ENCODE measurements at regions not wholly inside any gene's neighbourhood (a gene's known extent, or its start where the extent isn't known, plus 50 kb on each side); places are given as distances from the start of the nearest gene placed in this dataset.

- Mint-ChIP-seq H3K27me3 (no peaks in the 10 kb centered on the region), H3K27ac (no peak overlapping the region), H3K36me3 (no peaks in the 10 kb centered on the region), H3K9me3 (ENCODE audit: low read depth) (no peaks in the 10 kb centered on the region), H3K4me3 (no peak overlapping the region), H3K4me1 (ENCODE audit: low read depth) (peaks cover 12% of the 10 kb centered on the region)
Observed at GRCh38 chr1:114323959-114324661, 170.4 kb upstream of the SYT6 start.

GRCh38 chr1:114322734-114323133, 169.1 kb upstream of the SYT6 start:
- H3K27ac Mint-ChIP-seq = no peak overlapping the region
- H3K36me3 Mint-ChIP-seq = no peaks in the 10 kb centered on the region
- no peak overlapping the region for H3K4me3 Mint-ChIP-seq
- no peaks in the 10 kb centered on the region for H3K27me3 Mint-ChIP-seq
- H3K4me1 Mint-ChIP-seq (ENCODE audit: low read depth) = peaks cover 7% of the 10 kb centered on the region
- H3K9me3 Mint-ChIP-seq (ENCODE audit: low read depth) = no peaks in the 10 kb centered on the region

- Mint-ChIP-seq H3K4me3 (no peak overlapping the region), H3K36me3 (no peaks in the 10 kb centered on the region), H3K4me1 (ENCODE audit: low read depth) (peaks cover 7% of the 10 kb centered on the region), H3K27me3 (no peaks in the 10 kb centered on the region), H3K27ac (no peak overlapping the region), H3K9me3 (ENCODE audit: low read depth) (no peaks in the 10 kb centered on the region)
Observed at GRCh38 chr1:114322207-114322606, 168.5 kb upstream of the SYT6 start.

GRCh38 chr1:114320586-114320985, 166.9 kb upstream of the SYT6 start:
- H3K27ac Mint-ChIP-seq = no peak overlapping the region
- H3K4me3 Mint-ChIP-seq = no peak overlapping the region
- H3K4me1 Mint-ChIP-seq (ENCODE audit: low read depth) = peaks cover 7% of the 10 kb centered on the region
- H3K9me3 Mint-ChIP-seq (ENCODE audit: low read depth) = no peaks in the 10 kb centered on the region
- no peaks in the 10 kb centered on the region for H3K36me3 Mint-ChIP-seq
- H3K27me3 Mint-ChIP-seq = no peaks in the 10 kb centered on the region

GRCh38 chr1:114319418-114319817, 165.7 kb upstream of the SYT6 start:
- Mint-ChIP-seq H3K4me3 (no peak overlapping the region), H3K36me3 (no peaks in the 10 kb centered on the region), H3K4me1 (ENCODE audit: low read depth) (peaks cover 7% of the 10 kb centered on the region), H3K9me3 (ENCODE audit: low read depth) (no peaks in the 10 kb centered on the region), H3K27me3 (no peaks in the 10 kb centered on the region), H3K27ac (no peak overlapping the region)

- no peak overlapping the region for H3K4me3 Mint-ChIP-seq
- H3K27ac Mint-ChIP-seq = no peak overlapping the region
- no peaks in the 10 kb centered on the region for H3K36me3 Mint-ChIP-seq
- H3K4me1 Mint-ChIP-seq (ENCODE audit: low read depth) = peaks cover 7% of the 10 kb centered on the region
- no peaks in the 10 kb centered on the region for H3K27me3 Mint-ChIP-seq
- no peaks in the 10 kb centered on the region for H3K9me3 Mint-ChIP-seq (ENCODE audit: low read depth)
Observed at GRCh38 chr1:114318961-114319360, 165.3 kb upstream of the SYT6 start.

- Mint-ChIP-seq H3K4me1 (ENCODE audit: low read depth) (no peaks in the 10 kb centered on the region), H3K9me3 (ENCODE audit: low read depth) (no peaks in the 10 kb centered on the region), H3K27me3 (no peaks in the 10 kb centered on the region), H3K27ac (no peak overlapping the region), H3K4me3 (no peak overlapping the region), H3K36me3 (peaks cover 4% of the 10 kb centered on the region)
Observed at GRCh38 chr1:114316204-114316603, 162.5 kb upstream of the SYT6 start.

- H3K9me3 Mint-ChIP-seq (ENCODE audit: low read depth) = no peaks in the 10 kb centered on the region
- no peaks in the 10 kb centered on the region for H3K4me1 Mint-ChIP-seq (ENCODE audit: low read depth)
- peaks cover 4% of the 10 kb centered on the region for H3K36me3 Mint-ChIP-seq
- no peaks in the 10 kb centered on the region for H3K27me3 Mint-ChIP-seq
- no peak overlapping the region for H3K27ac Mint-ChIP-seq
- no peak overlapping the region for H3K4me3 Mint-ChIP-seq
Observed at GRCh38 chr1:114315631-114316030, 162.0 kb upstream of the SYT6 start.

- Mint-ChIP-seq H3K27ac (no peak overlapping the region), H3K4me1 (ENCODE audit: low read depth) (no peaks in the 10 kb centered on the region), H3K4me3 (no peak overlapping the region), H3K36me3 (peaks cover 4% of the 10 kb centered on the region), H3K9me3 (ENCODE audit: low read depth) (no peaks in the 10 kb centered on the region), H3K27me3 (no peaks in the 10 kb centered on the region)
Observed at GRCh38 chr1:114314576-114314975, 160.9 kb upstream of the SYT6 start.

- no peak overlapping the region for H3K4me3 Mint-ChIP-seq
- H3K27ac Mint-ChIP-seq = no peak overlapping the region
- peaks cover 4% of the 10 kb centered on the region for H3K36me3 Mint-ChIP-seq
- no peaks in the 10 kb centered on the region for H3K9me3 Mint-ChIP-seq (ENCODE audit: low read depth)
- no peaks in the 10 kb centered on the region for H3K27me3 Mint-ChIP-seq
- H3K4me1 Mint-ChIP-seq (ENCODE audit: low read depth) = no peaks in the 10 kb centered on the region
Observed at GRCh38 chr1:114314098-114314497, 160.4 kb upstream of the SYT6 start.

GRCh38 chr1:114310695-114311271, 157.1 kb upstream of the SYT6 start:
- Mint-ChIP-seq H3K9me3 (ENCODE audit: low read depth) (no peaks in the 10 kb centered on the region), H3K4me3 (no peak overlapping the region), H3K27me3 (no peaks in the 10 kb centered on the region), H3K4me1 (ENCODE audit: low read depth) (no peaks in the 10 kb centered on the region), H3K27ac (no peak overlapping the region), H3K36me3 (peaks cover 4% of the 10 kb centered on the region)

GRCh38 chr1:114302821-114303220, 149.2 kb upstream of the SYT6 start:
- no peaks in the 10 kb centered on the region for H3K9me3 Mint-ChIP-seq (ENCODE audit: low read depth)
- H3K27me3 Mint-ChIP-seq = no peaks in the 10 kb centered on the region
- H3K27ac Mint-ChIP-seq = no peak overlapping the region
- peaks cover 4% of the 10 kb centered on the region for H3K4me1 Mint-ChIP-seq (ENCODE audit: low read depth)
- H3K36me3 Mint-ChIP-seq = no peaks in the 10 kb centered on the region
- H3K4me3 Mint-ChIP-seq = no peak overlapping the region

- no peak overlapping the region for H3K27ac Mint-ChIP-seq
- no peak overlapping the region for H3K4me3 Mint-ChIP-seq
- peaks cover 4% of the 10 kb centered on the region for H3K4me1 Mint-ChIP-seq (ENCODE audit: low read depth)
- H3K36me3 Mint-ChIP-seq = no peaks in the 10 kb centered on the region
- no peaks in the 10 kb centered on the region for H3K27me3 Mint-ChIP-seq
- no peaks in the 10 kb centered on the region for H3K9me3 Mint-ChIP-seq (ENCODE audit: low read depth)
Observed at GRCh38 chr1:114299331-114299975, 145.8 kb upstream of the SYT6 start.

GRCh38 chr1:114298008-114298407, 144.3 kb upstream of the SYT6 start:
- no peak overlapping the region for H3K4me3 Mint-ChIP-seq
- H3K9me3 Mint-ChIP-seq (ENCODE audit: low read depth) = no peaks in the 10 kb centered on the region
- no peak overlapping the region for H3K27ac Mint-ChIP-seq
- H3K27me3 Mint-ChIP-seq = no peaks in the 10 kb centered on the region
- peaks cover 4% of the 10 kb centered on the region for H3K4me1 Mint-ChIP-seq (ENCODE audit: low read depth)
- H3K36me3 Mint-ChIP-seq = no peaks in the 10 kb centered on the region

GRCh38 chr1:114296413-114296812, 142.7 kb upstream of the SYT6 start:
- no peaks in the 10 kb centered on the region for H3K9me3 Mint-ChIP-seq (ENCODE audit: low read depth)
- H3K27me3 Mint-ChIP-seq = no peaks in the 10 kb centered on the region
- H3K4me1 Mint-ChIP-seq (ENCODE audit: low read depth) = peaks cover 2% of the 10 kb centered on the region
- H3K36me3 Mint-ChIP-seq = no peaks in the 10 kb centered on the region
- H3K4me3 Mint-ChIP-seq = no peak overlapping the region
- H3K27ac Mint-ChIP-seq = no peak overlapping the region

GRCh38 chr1:114295321-114295720, 141.7 kb upstream of the SYT6 start:
- Mint-ChIP-seq H3K36me3 (no peaks in the 10 kb centered on the region), H3K4me3 (no peak overlapping the region), H3K27ac (no peak overlapping the region), H3K4me1 (ENCODE audit: low read depth) (no peaks in the 10 kb centered on the region), H3K9me3 (ENCODE audit: low read depth) (no peaks in the 10 kb centered on the region), H3K27me3 (no peaks in the 10 kb centered on the region)

Data from activated naive CD8-positive, alpha-beta T cell (primary cell).